ENCODE measurements at regions not wholly inside any gene's neighbourhood (a gene's known extent, or its start where the extent isn't known, plus 50 kb on each side); places are given as distances from the start of the nearest gene placed in this dataset.

GRCh38 chr9:82736126-82736525, 326.8 kb downstream of the RASEF start:
- WGBS (ENCODE audit: insufficient coverage, low coverage, missing lambda C conversion rate) = 0% methylated on average over 4 of the region's 4 CpGs
- Histone ChIP-seq H3K9me1 (ENCODE audit: control insufficient read depth, insufficient read depth, low read length) (no peaks in the 10 kb centered on the region), H3K9ac (ENCODE audit: insufficient read depth in 1 of 2, low read depth in 2 of 2, low read length in 2 of 2) (no peak overlapping the region), H3K79me2 (ENCODE audit: control insufficient read depth, insufficient read depth, low read length) (no peaks in the 10 kb centered on the region), H3K4me3 (no peak overlapping the region), H3K36me3 (ENCODE audit: control insufficient read depth, insufficient read depth, low read length) (no peaks in the 10 kb centered on the region), H3K27ac (ENCODE audit: extremely low read depth, low read depth, low read length) (no peak overlapping the region), H3K27me3 (ENCODE audit: control insufficient read depth in 2 of 2, insufficient read depth in 2 of 2, low read length in 2 of 2) (no peaks in the 10 kb centered on the region), H2AFZ (ENCODE audit: low read depth, low read length) (no peak overlapping the region), H4K20me1 (replicated peaks; ENCODE audit: control insufficient read depth, insufficient read depth, low read length) (no peaks in the 10 kb centered on the region), H3K4me2 (ENCODE audit: insufficient read depth, low read length) (no peak overlapping the region), H3K4me1 (replicated peaks in 1 of 2; ENCODE audit: control insufficient read depth in 2 of 2, insufficient read depth in 2 of 2, low read length in 2 of 2) (no peaks in the 10 kb centered on the region), H3K9me3 (replicated peaks; ENCODE audit: control insufficient read depth, insufficient read depth, low read depth, low read length) (no peaks in the 10 kb centered on the region)
- FAIRE-seq = no peak
- in situ Hi-C loops (cut with MboI) = no loop called here
- intact Hi-C loops (cut with micrococcal nuclease) = no loop called here
- no peak for ATAC-seq
- no TSS peak for BruUV-seq (replicated peaks)
- DNase-seq (ENCODE audit: extremely low read depth in 1 of 4, low spot score in 3 of 4) = no peak
- CTCF ChIA-PET (ENCODE audit: low intra/inter-chr PET ratio) = no interaction called here
- POLR2A ChIA-PET = no interaction called here
- no peak for TF ChIP-seq ZBTB34 (CRISPR knock-in tag; IDR thresholded peaks at IDR 0.05)
- no peak for TF ChIP-seq PCBP2 (IDR thresholded peaks at IDR 0.05; ENCODE audit: low read depth, low read length, poor library complexity, severe bottlenecking)
- TF ChIP-seq KHSRP (IDR thresholded peaks at IDR 0.05) = no peak
- no peak for TF ChIP-seq POLR2A (conservative IDR thresholded peaks at IDR 0.05)
- no peak for TF ChIP-seq IRF1 (CRISPR knock-in tag; IDR thresholded peaks at IDR 0.05; ENCODE audit: borderline replicate concordance)
- no peak for TF ChIP-seq KDM4B (IDR thresholded peaks at IDR 0.05; ENCODE audit: borderline replicate concordance in 2 of 2, low read depth in 1 of 2)
- no peak for TF ChIP-seq POLR3A (IDR thresholded peaks at IDR 0.05; ENCODE audit: borderline replicate concordance, extremely low read depth, insufficient read depth, insufficient read length)
- no peak for TF ChIP-seq KLF6 (CRISPR knock-in tag; IDR thresholded peaks at IDR 0.05; ENCODE audit: borderline replicate concordance)
- no peak for TF ChIP-seq RERE (CRISPR knock-in tag; IDR thresholded peaks at IDR 0.05; ENCODE audit: borderline replicate concordance)
- no peak for TF ChIP-seq STAT5A (IDR thresholded peaks at IDR 0.05; ENCODE audit: borderline replicate concordance, low read length)
- TF ChIP-seq ZNF280B (CRISPR knock-in tag; IDR thresholded peaks at IDR 0.05) = no peak
- no peak for TF ChIP-seq ZNF830 (CRISPR knock-in tag; IDR thresholded peaks at IDR 0.05)

Measured in K562 (cell line).